IMR-90 (cell line): ENCODE measurements at regions not wholly inside any gene's neighbourhood (a gene's known extent, or its start where the extent isn't known, plus 50 kb on each side); places are given as distances from the start of the nearest gene placed in this dataset.

Source experiments
- ATAC-seq: fragments of 200-7000 bp; cut with Tn5 transposase; 2 replicates; pipeline ENCODE4 v1.9.1; 2020; ENCODE audit warnings: low read depth, mild to moderate bottlenecking, moderate library complexity
- BruUV-seq: library from RNA; stranded (reverse); fragments of 400-500 nt; replicated peaks from 2 replicates; lab custom pipeline; 2021; lab: Mats Ljungman, UMichigan
- CTCF ChIA-PET: fragments of 300-600 bp; formaldehyde crosslinking; extraction: SDS; loops from one replicate; lab custom pipeline; 2021; ENCODE audit warnings: antibody characterized with exemption; lab: Yijun Ruan, JAX
- POLR2A ChIA-PET: fragments of 300-600 bp; sonication (Branson Sonifier 250); formaldehyde crosslinking; loops from one replicate; lab custom pipeline; 2022; ENCODE audit warnings: antibody characterized with exemption; ENCODE audit not compliant: unreplicated experiment; lab: Charles Lee
- DNase-seq: peaks from one replicate; pipeline ENCODE4 v3.0.0; 2013
- H2AFZ ChIP-seq: replicated peaks from 2 replicates; pipeline ENCODE3; 2013; ENCODE audit warnings: low read length, mild to moderate bottlenecking; ENCODE audit not compliant: poor library complexity
- H2AK5ac ChIP-seq: 2 replicates; pipeline ENCODE4 v1.6.1; 2013; ENCODE audit warnings: low read depth, low read length, inconsistent platforms
- H2AK9ac ChIP-seq: replicated peaks from 2 replicates; pipeline ENCODE3; 2013; ENCODE audit warnings: mild to moderate bottlenecking, low read depth, low read length, moderate library complexity; ENCODE audit not compliant: poor library complexity
- H2BK120ac ChIP-seq: 2 replicates; pipeline ENCODE4 v1.6.1; 2013; ENCODE audit warnings: low read depth, low read length, inconsistent platforms
- H2BK15ac ChIP-seq: 3 replicates; pipeline ENCODE4 v1.6.1; 2013; ENCODE audit warnings: low read depth, low read length, inconsistent platforms
- H2BK20ac ChIP-seq: 2 replicates; pipeline ENCODE4 v1.6.1; 2013; ENCODE audit warnings: low read depth, mild to moderate bottlenecking, inconsistent platforms, low read length, moderate library complexity
- H2BK5ac ChIP-seq: 2 replicates; pipeline ENCODE4 v1.6.1; 2013; ENCODE audit warnings: mild to moderate bottlenecking, low read depth, low read length, inconsistent platforms; ENCODE audit not compliant: poor library complexity, severe bottlenecking
- H3K14ac ChIP-seq: replicated peaks from 2 replicates; pipeline ENCODE4 v1.6.1; 2013; ENCODE audit warnings: low read depth, low read length, inconsistent platforms
- H3K18ac ChIP-seq: 2 replicates; pipeline ENCODE4 v1.6.1; 2013; ENCODE audit warnings: low read depth, low read length, control low read depth
- H3K23ac ChIP-seq: 2 replicates; pipeline ENCODE4 v1.6.1; 2013; ENCODE audit warnings: low read depth, low read length, inconsistent platforms
- H3K27ac ChIP-seq: 2 replicates; pipeline ENCODE4 v1.5.1; 2013; ENCODE audit warnings: mild to moderate bottlenecking, control low read depth, low read length; ENCODE audit not compliant: insufficient read depth
- H3K27me3 ChIP-seq: 2 replicates; pipeline ENCODE4 v1.6.1; 2013; ENCODE audit warnings: low read length; ENCODE audit not compliant: control insufficient read depth, insufficient read depth
- H3K36me3 ChIP-seq: 2 replicates; pipeline ENCODE4 v1.6.1; 2013; ENCODE audit warnings: low read length, mixed read lengths; ENCODE audit not compliant: control insufficient read depth, insufficient read depth
- H3K4ac ChIP-seq: 2 replicates; pipeline ENCODE4 v1.6.1; 2013; ENCODE audit warnings: low read depth, low read length, inconsistent platforms
- H3K4me1 ChIP-seq: 2 replicates; pipeline ENCODE4 v1.6.1; 2013; ENCODE audit warnings: low read length, mixed read lengths; ENCODE audit not compliant: control insufficient read depth, insufficient read depth
- H3K4me2 ChIP-seq: 2 replicates; pipeline ENCODE4 v1.6.1; 2013; ENCODE audit warnings: low read depth, mild to moderate bottlenecking, control low read depth, low read length, moderate library complexity
- H3K4me3 ChIP-seq: 2 replicates; pipeline ENCODE4 v1.5.1; 2013; ENCODE audit warnings: low read depth, mild to moderate bottlenecking, control low read depth, low read length, moderate library complexity; ENCODE audit not compliant: insufficient read depth
- H3K56ac ChIP-seq: 2 replicates; pipeline ENCODE4 v1.6.1; 2013; ENCODE audit warnings: low read length, inconsistent platforms; ENCODE audit not compliant: insufficient read depth; ENCODE audit errors: extremely low read depth
- H3K79me1 ChIP-seq, 2 experiments: 2 replicates each; pipeline ENCODE4 v1.6.1; 2013; ENCODE audit warnings: low read length in 2 of 2, inconsistent platforms in 1 of 2, low read depth in 1 of 2
- H3K9ac ChIP-seq: 2 replicates; pipeline ENCODE4 v1.6.1; 2013; ENCODE audit warnings: low read depth, low read length, control low read depth
- H3K9me1 ChIP-seq: 2 replicates; pipeline ENCODE4 v1.6.1; 2013; ENCODE audit warnings: low read length, inconsistent platforms; ENCODE audit not compliant: insufficient read depth
- H3K9me3 ChIP-seq: 2 replicates; pipeline ENCODE4 v1.6.1; 2013; ENCODE audit warnings: low read length; ENCODE audit not compliant: control insufficient read depth, insufficient read depth
- H4K20me1 ChIP-seq: 2 replicates; pipeline ENCODE4 v1.6.1; 2013; ENCODE audit warnings: low read length, inconsistent platforms; ENCODE audit not compliant: insufficient read depth
- H4K5ac ChIP-seq: 2 replicates; pipeline ENCODE4 v1.6.1; 2013; ENCODE audit warnings: mild to moderate bottlenecking, low read depth, low read length, control low read depth
- H4K8ac ChIP-seq, 2 experiments: 2 replicates each; pipeline ENCODE4 v1.6.1; 2013; ENCODE audit warnings: low read depth in 2 of 2, low read length in 2 of 2, control low read depth in 1 of 2, inconsistent platforms in 1 of 2
- H4K91ac ChIP-seq: 2 replicates; pipeline ENCODE4 v1.6.1; 2013; ENCODE audit warnings: low read depth, low read length, inconsistent platforms; ENCODE audit not compliant: insufficient read depth
- CHD1 ChIP-seq: IDR thresholded peaks from 2 replicates; pipeline ENCODE4 v1.6.1; 2012; ENCODE audit warnings: low read depth, low read length, improper control_type of control experiment
- ELK1 ChIP-seq: fragments of 150-350 bp; IDR thresholded peaks from 2 replicates; pipeline ENCODE4 v1.6.1; 2016; ENCODE audit warnings: low read depth, mild to moderate bottlenecking, low read length, moderate library complexity, borderline replicate concordance
- FOS ChIP-seq: fragments of 150-350 bp; IDR thresholded peaks from 2 replicates; pipeline ENCODE4 v1.6.1; 2016; ENCODE audit warnings: low read depth, low read length
- MAFK ChIP-seq: IDR thresholded peaks from 2 replicates; pipeline ENCODE4 v1.6.1; 2012; ENCODE audit warnings: low read depth, low read length, improper control_type of control experiment
- MXI1 ChIP-seq: IDR thresholded peaks from 2 replicates; pipeline ENCODE4 v1.6.1; 2012; ENCODE audit warnings: low read depth, mild to moderate bottlenecking, low read length, moderate library complexity, borderline replicate concordance
- POLR2A ChIP-seq: IDR thresholded peaks from 2 replicates; pipeline ENCODE4 v1.6.1; 2012; ENCODE audit warnings: mild to moderate bottlenecking, low read depth, low read length
- RAD21 ChIP-seq: IDR thresholded peaks from 2 replicates; pipeline ENCODE4 v1.6.1; 2012; ENCODE audit warnings: low read length, improper control_type of control experiment
- RFX5 ChIP-seq: IDR thresholded peaks from 2 replicates; pipeline ENCODE4 v1.8.0; 2012; ENCODE audit warnings: low read depth, mild to moderate bottlenecking, low read length, moderate library complexity
- SMC3 ChIP-seq: fragments of 150-350 bp; IDR thresholded peaks from 2 replicates; pipeline ENCODE4 v1.6.1; 2016; ENCODE audit warnings: low read depth, mild to moderate bottlenecking, antibody characterized with exemption, low read length, moderate library complexity
- USF2 ChIP-seq: fragments of 150-350 bp; IDR thresholded peaks from 2 replicates; pipeline ENCODE4 v1.6.1; 2017; ENCODE audit warnings: mild to moderate bottlenecking, antibody characterized with exemption, low read length, low read depth
- WGBS, 2 experiments: methylation state at CpG; one replicate each; pipeline versions ENCODE4 v1.1.5 to v1.1.7; 2013; ENCODE audit warnings: missing lambda C conversion rate in 2 of 2; ENCODE audit not compliant: insufficient read length in 1 of 2; ENCODE audit errors: extremely low coverage in 2 of 2; 5-methylcytosine and 5-hydroxymethylcytosine counted together
- dilution Hi-C: fragments of 300-500 bp; cut with HindIII; formaldehyde crosslinking; loops from one replicate; pipeline ENCODE4 v1.14.3; 2018; ENCODE audit warnings: low sequenced_read_pairs; ENCODE audit not compliant: unreplicated experiment
- in situ Hi-C: fragments of 300-500 bp; cut with MboI; formaldehyde crosslinking; loops from 3 replicates; pipeline ENCODE4 v1.14.3; 2019; ENCODE audit warnings: low sequenced_read_pairs, inconsistent platforms, mixed read lengths
- intact Hi-C: fragments of 100-400 bp; cut with micrococcal nuclease; formaldehyde crosslinking; loops from 2 replicates; pipeline ENCODE4 v1.10.0; 2022

- no peak overlapping the region for H3K23ac ChIP-seq
- H3K18ac ChIP-seq: no peak overlapping the region
- H3K27ac ChIP-seq: no peak overlapping the region
- in situ Hi-C loops: no loop called here
- H3K4me2 ChIP-seq: no peak overlapping the region
- no peak overlapping the region for H3K4ac ChIP-seq
- no peaks in the 10 kb centered on the region for H3K36me3 ChIP-seq
- H4K5ac ChIP-seq: no peak overlapping the region
- intact Hi-C loops: no loop called here
- TF ChIP-seq FOS (no peak), RFX5 (no peak), POLR2A (no peak), MAFK (no peak), USF2 (no peak), CHD1 (no peak), SMC3 (no peak), RAD21 (no peak), ELK1 (no peak), MXI1 (no peak)
- no peak overlapping the region for H3K56ac ChIP-seq
- no peak overlapping the region for H3K9ac ChIP-seq
- no peak overlapping the region for H2BK20ac ChIP-seq
- H3K9me3 ChIP-seq: no peaks in the 10 kb centered on the region
- no peaks in the 10 kb centered on the region for H3K27me3 ChIP-seq
- no peak overlapping the region for H4K91ac ChIP-seq
- no peak overlapping the region for H3K14ac ChIP-seq
- DNase-seq (no peak), ATAC-seq (no peak)
- dilution Hi-C loops: no loop called here
- H2BK15ac ChIP-seq: no peak overlapping the region
- no peak overlapping the region for H2AK9ac ChIP-seq
- H4K8ac ChIP-seq: no peak overlapping the region
- H4K20me1 ChIP-seq: no peaks in the 10 kb centered on the region
- no peak overlapping the region for H2BK120ac ChIP-seq
- BruUV-seq: no TSS peak
- POLR2A ChIA-PET: no interaction called here
- H2AK5ac ChIP-seq: no peak overlapping the region
- no peak overlapping the region for H2AFZ ChIP-seq
- no peaks in the 10 kb centered on the region for H3K79me1 ChIP-seq
- no peaks in the 10 kb centered on the region for H3K9me1 ChIP-seq
- no CpG with 5 or more reads among the region's 3 CpGs for WGBS, 2 experiments
- H3K4me3 ChIP-seq: no peak overlapping the region
- no peak overlapping the region for H2BK5ac ChIP-seq
- H3K4me1 ChIP-seq: no peaks in the 10 kb centered on the region
- CTCF ChIA-PET: no interaction called here
These were observed 282.7 kb downstream of the DKK2 start for GRCh38 chr4:106753426-106753825.
